GM21717 (cell line): ENCODE measurements at regions not wholly inside any gene's neighbourhood (a gene's known extent, or its start where the extent isn't known, plus 50 kb on each side); places are given as distances from the start of the nearest gene placed in this dataset.

ENCODE experiments used
- ATAC-seq: cut with Tn5 transposase; IDR thresholded peaks from one replicate; pipeline ENCODE4 v1.9.1; 2021; ENCODE audit warnings: mild to moderate bottlenecking, moderate library complexity; ENCODE audit not compliant: unreplicated experiment

DNA sequence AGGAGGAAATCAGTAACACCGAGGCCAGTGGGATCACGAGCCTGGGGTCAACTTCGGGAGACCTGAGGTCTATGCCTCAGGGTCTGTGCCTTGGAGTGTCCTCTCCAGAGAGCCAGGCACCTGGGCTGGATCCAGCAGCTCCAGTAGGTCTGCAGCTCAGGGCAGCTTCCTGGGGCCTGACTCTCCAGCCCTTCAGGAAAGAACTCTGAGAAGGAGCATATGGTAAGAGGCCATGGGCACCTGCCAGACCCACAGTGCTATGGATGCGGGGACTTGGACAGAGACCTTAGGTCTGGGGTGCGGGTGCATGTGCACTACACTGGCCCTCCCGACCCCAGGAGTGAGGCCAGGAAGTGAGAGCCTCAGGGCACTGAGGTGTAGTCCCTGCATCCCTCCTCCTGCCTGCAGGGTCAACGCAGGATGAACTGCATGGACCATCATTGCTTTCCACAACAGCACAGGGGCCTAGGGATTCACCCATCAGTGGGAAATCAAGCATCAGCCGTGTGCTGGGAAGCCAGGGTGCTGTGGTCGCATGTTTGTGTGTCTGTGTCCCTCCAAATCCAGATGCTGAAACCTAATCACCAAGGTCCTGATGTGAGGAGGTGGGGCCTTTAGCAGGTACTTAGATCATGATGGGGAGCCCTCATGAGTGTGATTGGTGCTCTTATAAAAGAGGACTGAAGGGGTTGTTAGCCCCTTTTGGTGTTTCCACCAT is 210.9 kb upstream of the CST7 start:
- no peak for ATAC-seq

DNA sequence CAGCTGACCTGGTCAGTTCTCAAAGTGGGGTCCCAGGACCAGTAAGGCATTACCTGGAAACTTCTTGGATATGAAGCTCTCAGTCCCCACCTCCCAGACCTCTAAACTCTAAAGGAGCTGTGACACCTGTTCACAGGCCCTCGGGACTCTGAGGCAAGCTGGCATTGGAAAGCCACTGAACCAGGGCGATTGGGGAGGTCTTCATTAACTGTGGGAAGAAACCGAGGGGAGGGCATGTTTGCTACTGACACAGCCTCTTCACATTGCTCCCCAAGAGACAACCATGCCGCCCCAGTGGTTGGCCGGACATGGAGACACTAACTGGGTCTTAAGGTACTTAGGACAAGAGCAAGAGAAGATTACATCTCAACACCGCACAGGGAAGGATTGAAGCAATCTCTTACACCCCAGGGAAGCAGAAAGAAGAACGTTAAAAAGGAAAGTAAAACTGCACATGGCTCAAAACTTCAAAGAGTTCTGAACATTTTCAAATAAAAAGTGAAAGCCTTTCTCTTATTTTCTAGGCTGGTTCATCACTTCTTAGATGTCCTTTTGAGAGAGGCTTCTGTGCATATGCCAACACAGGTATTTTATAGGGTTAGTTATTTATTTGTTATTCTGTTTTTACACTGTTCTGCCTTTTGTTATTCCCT is 210.0 kb upstream of the CST7 start:
- no peak for ATAC-seq

DNA sequence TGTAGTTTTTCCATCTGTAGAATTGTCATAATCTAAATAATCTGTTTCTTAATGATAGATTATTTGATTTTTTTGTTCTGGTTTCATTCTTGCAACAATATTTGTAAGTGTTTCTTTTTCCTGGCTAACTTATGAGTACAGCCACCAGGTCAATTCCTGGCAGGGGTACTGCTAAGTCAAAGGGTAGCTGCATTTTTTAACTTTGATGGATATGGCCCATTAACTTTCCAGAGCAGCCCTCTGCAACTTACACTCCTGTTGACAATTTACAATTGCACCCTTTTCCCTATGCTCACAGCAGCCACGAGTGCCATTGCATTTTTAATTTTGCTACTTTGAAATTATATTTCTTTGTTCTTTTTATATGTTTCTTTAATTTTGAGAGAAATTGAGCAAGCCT is 209.3 kb upstream of the CST7 start:
- ATAC-seq: no peak

DNA sequence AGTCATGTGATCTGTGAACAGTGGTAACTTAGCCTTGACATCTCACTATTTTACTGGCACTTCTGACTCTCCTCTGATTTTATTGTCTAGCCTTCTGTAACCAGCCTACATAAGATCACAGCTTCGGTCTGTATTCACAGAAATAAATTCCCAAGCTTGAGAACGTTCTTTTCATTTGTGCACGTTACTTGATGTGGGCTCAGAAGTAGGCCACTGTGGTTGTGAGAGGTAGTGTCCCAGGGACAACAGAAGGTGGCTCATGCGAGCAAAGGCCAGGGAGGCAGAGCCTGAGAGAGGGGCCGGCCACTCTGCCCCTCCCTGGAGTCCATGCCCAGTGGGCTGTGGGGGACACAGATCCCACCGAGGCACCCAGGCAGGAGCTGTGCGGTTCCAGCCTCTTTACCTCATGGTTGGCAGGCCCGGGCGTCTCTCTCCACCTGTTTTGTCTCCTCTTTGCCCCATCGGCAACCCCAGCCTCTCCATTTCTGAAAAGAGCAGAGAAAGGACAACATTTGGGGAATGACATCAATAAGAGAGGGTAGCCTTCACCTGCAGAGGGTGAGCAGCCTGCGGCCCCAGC is 207.5 kb upstream of the CST7 start:
- no peak for ATAC-seq

DNA sequence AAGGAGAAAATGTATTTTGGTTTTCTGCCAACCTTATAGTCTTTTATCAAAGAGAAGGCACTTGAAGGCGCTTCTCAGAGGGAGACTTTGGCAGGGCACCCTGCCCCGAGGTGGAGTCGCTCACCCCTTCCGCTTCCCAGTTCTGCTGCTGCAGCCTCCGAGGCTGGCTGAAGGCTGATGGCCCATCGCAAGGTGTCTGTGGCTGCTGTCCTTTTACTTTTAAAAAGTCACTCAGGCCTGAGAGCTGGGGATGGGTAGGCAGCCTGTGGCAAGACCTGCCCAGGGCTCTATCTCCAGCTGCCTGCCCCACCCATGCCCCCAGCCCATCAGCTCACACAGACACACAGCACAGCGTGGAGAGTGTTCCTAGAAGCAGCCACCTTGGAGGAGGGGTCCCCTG is 206.6 kb upstream of the CST7 start:
- ATAC-seq: no peak

DNA sequence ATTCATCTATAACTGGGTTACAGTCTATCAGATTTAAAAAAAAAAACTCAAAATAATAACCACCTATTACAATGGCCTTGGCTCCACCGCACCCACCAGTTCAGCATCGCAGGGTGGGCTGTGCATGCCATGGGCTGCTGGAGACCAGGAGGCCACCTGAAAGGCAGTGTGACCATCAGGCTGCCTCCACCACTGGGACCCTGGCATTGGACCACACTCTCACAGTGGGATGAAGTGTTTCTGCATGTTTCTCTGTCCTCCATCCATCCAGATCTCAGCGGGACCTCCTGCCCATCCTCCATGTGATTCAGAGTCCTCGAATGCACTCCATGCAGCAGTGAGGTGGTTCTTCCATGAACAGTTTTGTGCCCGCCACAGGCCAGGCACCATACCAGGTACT is 206.1 kb upstream of the CST7 start:
- ATAC-seq: no peak

DNA sequence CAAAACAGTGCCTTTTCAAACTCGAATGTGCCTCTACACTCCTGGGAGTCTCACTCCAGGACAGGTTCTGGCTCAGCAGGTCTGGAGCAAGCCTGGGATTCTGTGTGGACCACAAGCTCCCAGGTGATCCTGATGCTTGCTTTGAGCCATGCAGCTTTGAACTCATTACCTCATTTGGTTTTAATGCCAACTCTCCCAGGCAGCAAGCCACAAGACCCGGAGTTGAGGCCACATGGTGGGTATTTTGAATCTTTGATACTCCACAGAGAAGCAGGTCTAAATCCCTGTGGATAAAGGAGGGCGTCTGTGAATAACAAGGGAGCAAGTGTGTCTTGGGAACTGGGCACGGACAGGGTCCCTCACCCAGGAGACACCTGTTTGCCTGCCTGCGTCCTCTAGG is 205.4 kb upstream of the CST7 start:
- ATAC-seq: no peak

DNA sequence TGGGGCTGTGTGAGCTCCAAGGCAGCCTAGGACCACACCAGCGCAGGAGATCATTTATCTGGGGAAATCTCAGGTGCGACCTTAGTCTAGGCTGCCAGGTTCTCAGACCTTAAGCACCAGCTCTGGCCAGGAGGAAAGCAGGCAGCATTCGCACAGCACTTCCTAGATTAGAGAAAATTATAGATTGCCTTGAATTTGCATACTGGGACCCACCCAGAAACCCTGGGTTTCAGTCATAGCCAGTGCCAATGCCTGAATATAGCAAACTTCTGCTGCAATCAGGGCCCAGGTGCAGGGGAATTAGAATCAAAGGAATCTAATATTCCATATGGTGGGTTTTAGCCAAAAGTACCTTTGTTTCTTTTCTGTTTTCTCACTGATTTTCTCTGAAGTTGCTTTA is 204.3 kb upstream of the CST7 start:
- no peak for ATAC-seq

DNA sequence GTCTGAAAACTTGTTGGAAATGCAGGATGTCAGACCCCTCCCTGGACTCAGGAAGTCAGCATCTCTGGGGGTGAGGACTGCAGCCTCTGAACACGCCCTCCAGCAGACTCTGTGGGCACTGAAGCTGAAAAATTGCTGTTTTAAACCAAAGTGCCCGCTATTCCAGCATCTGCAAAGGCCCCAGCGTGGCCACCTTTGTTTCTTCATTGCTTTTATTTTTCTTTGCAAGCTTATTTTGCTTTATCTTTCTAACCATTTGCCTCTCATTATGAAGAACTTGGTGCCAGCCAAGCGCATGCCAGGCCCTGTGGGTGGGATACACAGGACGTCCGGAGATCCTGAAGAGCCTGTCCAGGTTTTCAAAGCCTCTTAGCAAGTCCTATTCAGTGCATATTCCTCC is 203.9 kb upstream of the CST7 start:
- no peak for ATAC-seq

DNA sequence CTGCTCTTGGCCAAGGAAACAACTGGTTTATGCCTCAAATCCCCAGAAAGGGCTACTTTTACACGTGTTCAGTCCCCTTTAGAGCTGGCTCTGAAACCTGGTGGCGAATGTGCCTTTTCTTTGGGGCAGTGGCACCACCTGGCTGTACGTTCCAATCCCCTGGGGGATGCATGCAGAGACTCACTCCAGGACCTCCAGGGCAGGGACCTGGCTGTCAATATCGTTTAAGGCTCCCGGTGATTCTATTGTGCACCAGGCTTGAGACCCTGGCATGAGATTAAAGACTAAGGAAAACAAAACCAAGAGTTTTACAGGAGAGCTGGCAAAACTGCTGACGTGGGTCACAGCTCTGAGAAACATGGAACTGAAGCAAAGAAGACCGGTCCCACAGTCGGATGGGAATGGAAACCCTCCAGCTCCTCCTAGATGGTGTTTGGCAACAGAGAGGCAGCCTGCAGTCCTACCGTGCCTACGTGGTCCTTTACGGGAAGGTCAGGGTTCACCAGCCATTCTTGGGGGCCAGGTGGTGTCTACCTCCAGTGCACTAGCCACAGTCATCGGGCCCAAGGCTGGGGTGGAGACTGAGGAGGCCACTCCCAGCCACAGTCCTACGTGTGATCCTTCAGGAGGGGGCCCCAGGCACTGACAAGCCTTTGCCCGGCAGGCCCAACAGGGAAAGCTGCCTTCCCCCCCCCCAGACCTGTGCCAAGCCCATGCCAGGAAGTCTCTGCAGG is 203.3 kb upstream of the CST7 start:
- ATAC-seq: no peak

DNA sequence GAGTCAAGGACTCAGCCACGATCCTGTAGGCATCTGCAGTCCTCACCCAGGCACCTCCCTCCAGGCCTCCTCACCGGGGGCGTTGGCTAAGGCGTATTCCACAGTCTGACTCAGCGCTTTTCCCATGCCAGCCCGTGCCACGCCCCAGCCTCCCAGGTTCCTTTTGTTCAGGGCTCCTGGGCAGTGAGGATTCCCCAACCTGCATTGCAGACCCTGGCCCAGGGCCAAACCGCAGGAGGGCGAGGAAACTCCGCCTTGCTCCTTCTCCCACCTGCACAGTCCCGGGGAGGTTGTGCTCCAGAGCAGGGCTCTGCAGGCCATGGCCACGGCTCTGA is 202.8 kb upstream of the CST7 start:
- no peak for ATAC-seq

DNA sequence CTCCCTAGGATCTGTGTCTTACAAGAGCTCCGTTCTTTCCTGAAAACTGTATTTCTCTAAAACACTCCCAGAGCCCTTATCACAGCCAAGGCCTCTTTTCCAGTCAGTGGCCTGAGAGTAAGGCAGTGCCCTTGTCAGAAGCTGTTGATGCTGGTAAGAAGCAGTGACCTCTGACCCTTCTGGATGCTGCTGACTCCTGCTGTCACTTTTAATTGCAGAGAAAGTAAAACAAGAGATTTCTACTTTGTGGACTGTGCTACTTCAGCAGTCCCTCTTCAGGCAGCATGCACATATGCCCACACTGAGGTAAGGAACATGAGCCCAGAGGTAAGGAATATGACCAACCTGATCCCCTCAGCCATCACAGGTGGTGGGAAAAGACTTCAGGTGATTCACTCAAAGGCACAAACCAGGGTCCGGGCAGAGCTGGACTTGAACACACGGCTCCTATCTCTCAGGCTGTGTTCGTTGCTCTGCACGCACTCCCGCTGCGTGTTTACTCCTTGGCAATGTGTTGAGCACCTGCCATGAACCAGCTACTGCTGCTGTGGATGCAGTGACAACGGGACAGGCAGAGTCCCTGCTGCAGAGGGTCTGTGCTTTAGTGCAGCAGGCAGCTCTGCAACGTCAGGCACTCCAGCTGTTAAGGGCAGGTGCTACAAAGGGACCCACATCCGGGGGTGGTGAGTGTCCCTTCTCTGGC is 201.9 kb upstream of the CST7 start:
- ATAC-seq: no peak

DNA sequence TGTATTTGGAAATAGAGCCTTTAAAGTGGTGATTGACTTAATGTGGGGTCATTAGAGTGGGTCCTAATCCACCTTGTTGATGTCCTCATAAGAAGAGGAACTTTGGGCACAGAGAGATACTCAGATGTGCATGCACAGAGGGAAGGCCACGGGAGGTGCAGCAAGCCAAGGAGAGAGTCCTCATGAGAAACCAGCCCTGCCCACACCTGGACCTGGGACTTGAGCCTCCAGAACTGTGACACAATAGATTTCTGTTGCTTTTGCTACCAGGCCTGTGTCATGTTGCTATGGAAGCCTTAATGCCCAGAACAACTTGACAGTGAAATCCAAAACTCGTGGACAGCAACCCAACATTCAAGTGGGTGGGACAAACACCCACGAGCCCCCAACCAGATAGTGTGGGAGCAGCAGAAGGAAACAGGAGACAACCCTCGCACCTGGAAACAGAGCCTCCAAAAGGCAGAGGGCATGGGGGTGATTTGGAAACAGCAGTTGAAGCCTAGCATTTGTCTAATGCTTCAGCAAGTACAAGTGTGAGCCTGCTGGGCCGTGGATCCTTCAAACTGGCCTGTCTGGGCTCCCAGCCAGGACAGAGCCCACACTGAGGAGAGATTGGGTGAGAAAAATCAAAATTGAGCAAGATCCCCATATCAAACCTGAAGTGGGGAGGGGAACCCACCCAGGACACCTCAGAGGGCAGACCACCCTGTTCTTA is 201.0 kb upstream of the CST7 start:
- no peak for ATAC-seq

DNA sequence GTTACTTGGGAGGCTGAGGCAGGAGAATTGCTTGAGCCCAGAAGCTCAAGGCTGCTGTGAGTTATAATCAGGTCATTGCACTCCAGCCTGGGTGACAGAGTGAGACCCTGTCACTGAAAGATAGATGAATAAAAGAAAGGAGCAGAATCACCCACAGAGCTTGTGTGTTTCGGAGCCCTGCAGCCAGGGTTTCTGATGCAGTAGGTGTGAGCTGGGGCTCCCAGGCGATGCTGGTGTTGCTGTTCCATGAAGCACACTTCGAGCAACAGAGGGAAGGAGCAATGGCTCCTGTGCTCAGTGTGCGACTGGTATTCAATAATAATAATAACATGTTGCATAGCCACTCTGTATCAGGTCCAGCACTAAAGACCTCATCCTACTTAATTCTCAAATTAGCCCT is 197.5 kb upstream of the CST7 start:
- ATAC-seq: no peak

DNA sequence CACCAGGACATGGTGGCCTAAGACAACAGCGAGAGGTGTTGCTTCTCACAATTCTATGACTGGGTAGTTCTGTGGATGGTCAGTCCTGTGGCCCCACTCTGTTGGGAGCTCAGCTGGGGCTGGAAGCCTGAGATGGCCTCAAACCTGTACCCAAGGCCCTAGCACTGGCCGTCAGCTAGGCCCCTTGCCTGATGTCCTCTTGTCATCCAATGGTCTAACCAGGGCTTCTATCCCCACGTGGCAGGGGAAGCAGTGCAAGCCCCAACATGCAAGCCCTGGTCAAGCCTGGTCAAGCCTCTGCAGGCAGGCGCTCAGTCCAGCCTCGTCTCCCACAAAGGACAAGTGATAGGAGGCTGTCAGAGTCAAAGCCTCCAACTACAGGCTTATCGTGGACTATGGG is 196.5 kb upstream of the CST7 start:
- ATAC-seq: no peak

DNA sequence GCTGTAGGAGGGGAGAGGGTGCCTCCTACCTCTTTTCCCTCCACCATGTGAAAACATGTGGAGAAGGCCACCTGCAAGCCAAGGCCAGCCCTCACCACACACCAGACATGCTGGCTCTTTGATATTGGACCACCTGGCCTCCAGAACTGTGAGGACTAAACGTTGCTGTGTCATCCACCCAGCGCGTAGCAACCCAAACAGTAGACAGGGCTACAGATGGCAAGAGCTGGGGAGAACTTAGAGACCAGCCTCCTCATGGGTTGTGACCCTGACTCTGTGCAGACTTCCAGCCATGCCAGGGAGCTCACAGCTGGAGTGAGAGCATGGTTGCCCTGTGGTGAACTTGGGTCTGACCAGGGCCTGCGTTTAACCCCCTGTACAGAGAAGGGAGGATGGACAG is 195.9 kb upstream of the CST7 start:
- ATAC-seq: no peak

DNA sequence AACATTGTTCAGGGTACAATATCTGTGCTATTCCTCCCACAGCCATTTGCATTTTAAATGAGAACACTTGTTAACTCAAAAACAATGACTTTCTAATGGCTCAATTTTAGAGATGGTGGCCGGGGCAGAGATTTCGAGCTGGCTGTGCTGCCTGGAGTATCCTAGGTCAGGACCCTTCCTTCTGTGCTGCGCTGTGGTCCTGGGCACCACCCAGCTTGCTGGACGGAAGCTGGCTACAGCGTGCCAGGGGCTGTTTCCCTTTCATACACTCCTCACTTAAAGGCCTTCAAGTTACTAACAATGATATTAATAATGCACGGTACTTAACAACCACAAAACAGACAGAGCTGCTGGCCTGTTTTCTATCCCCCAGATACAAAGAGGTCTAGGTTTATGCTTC is 194.4 kb upstream of the CST7 start:
- ATAC-seq: no peak

DNA sequence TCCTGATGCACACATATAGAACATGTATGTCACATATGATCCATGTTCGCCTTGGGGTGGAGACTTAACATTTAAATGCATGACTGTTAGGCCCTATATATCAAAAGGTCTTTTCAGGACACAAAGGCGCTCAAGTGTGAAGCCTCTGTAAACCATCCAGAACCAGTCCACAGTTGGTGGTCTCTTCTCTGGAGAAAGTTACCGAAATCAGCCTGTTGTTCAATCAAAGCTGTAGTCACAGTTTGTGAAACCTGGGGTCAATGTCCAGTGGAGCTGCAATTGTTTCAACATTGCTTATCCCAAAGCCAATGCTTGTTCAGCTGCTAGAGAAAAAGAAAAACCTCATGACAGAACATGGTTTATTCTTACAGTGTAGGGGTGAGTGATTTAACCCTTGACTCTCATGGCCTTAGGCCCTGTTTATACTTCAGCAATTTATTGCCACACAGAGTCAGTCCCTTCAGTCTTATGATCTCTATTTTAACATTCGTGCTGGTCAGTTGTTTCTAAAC is 193.6 kb upstream of the CST7 start:
- ATAC-seq: no peak

DNA sequence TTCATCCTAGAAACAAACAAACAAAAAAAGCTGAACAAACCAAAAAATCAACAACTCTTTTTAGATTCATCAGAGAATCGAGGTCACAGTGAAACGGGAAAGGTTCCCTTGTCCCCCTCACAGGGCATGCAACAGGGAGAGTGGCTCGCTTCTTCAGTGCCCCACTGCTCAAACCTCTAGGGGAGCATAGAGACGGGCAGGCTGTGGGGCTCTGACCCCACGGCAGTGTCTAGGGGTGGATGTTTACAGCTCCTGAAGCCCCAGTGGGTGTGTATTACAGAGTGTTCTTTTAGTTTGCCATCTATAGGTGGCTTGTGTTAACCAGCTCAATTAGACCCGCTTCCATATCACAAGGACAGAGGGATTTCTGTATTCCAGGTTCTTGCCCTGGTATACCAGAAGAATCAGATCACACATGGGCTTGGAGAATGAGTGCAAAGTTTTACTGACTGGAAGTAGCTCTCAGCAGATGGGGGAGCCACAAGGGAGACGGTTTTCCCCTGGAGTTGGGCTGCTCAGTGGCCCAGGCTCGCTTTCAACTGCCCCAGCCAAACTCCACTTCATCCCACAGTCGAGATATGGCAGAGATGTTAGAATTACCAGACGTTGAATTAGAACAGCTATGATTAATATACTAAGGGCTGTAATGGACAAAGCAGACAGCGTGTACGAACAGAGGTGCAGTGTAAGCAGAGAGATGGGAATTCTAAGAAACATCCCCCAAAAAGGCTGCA is 192.6 kb upstream of the CST7 start:
- no peak for ATAC-seq
